Body of pancreas (tissue), 4 donors: ENCODE measurements at regions not wholly inside any gene's neighbourhood (a gene's known extent, or its start where the extent isn't known, plus 50 kb on each side); places are given as distances from the start of the nearest gene placed in this dataset.

Experiments
- ATAC-seq: fragments of 150-250 bp; one replicate; pipeline ENCODE4 v1.9.1; 2016
- DNase-seq, 4 donors: peaks; one replicate each; pipeline ENCODE4 v3.0.0-alpha.2; 2019
- H3K27ac ChIP-seq, 4 donors: fragments of 200-600 bp; sonication (generic); 1 replicate in 3 of 4; 2 replicates in 1 of 4; pipeline versions ENCODE4 v1.5.1 to v1.6.1; 2016 to 2019; ENCODE audit warnings: mild to moderate bottlenecking in 1 of 4, mixed read lengths in 1 of 4, moderate library complexity in 1 of 4
- H3K27me3 ChIP-seq, 2 donors: fragments of 200-600 bp; sonication (generic); one replicate each; pipeline ENCODE4 v1.6.0; 2016; ENCODE audit warnings: mild to moderate bottlenecking in 1 of 2
- H3K36me3 ChIP-seq, 2 donors: fragments of 200-600 bp; sonication (generic); replicated peaks in 1 of 2; 2 replicates each; pipeline ENCODE4 v1.5.1; 2016; ENCODE audit warnings: low read depth in 2 of 2; ENCODE audit not compliant: insufficient read depth in 1 of 2
- H3K4me1 ChIP-seq: fragments of 200-600 bp; sonication (generic); one replicate; pipeline ENCODE4 v1.6.0; 2016
- H3K4me3 ChIP-seq, 2 donors: fragments of 200-600 bp; sonication (generic); 1 replicate in 1 of 2; 2 replicates in 1 of 2; pipeline ENCODE4 v1.5.1; 2016 to 2019
- H3K9me3 ChIP-seq, 3 donors: fragments of 200-600 bp; sonication (generic); 1 replicate in 2 of 3; 2 replicates in 1 of 3; pipeline ENCODE4 v1.5.1; 2016
- POLR2A ChIP-seq, 3 donors: fragments of 450-650 bp; IDR thresholded peaks; one replicate each; pipeline ENCODE4 v1.6.1; 2016; ENCODE audit warnings: antibody characterized with exemption in 3 of 3, mild to moderate bottlenecking in 2 of 3
- WGBS, 2 donors: methylation state at CpG; one replicate each; pipeline ENCODE4 v1.1.5; 2017; 5-methylcytosine and 5-hydroxymethylcytosine counted together
- intact Hi-C: fragments of 100-400 bp; cut with DNase I; formaldehyde crosslinking; loops from one replicate; pipeline ENCODE4 v1.15.1; 2023
- TF ChIP-seq, protein P1 (sequence below), 7 experiments: fragments of 450-650 bp in 4 of 7; fragments of 200-600 bp in 3 of 7; sonication (generic) in 3 of 7; IDR thresholded peaks; one replicate each; pipeline ENCODE4 v1.5.1; 2016 to 2019; ENCODE audit warnings: antibody characterized with exemption in 7 of 7

DNA sequence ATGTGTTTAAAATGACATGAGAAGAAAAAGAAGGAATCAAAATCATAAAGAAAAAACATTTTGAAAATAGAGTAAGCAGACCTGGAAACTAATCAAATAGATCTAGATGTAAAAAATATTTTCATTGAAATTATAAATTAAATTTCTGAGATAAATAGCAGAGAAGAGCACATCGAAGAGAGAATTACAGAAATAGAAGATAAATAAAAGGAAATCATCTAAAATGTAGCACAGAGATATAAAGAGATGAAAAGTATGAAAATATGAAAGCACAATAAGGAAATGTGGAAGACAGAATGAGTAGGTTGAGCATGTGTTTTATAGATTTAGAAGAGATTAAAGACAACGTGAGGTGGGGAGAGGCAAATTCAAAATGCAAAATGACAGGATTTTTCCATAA, 130.9 kb upstream of the SEC14L1 start:
- no peaks in the 10 kb centered on the region for H3K4me1 ChIP-seq
- no peaks in the 10 kb centered on the region for H3K9me3 ChIP-seq
- H3K27ac ChIP-seq: no peak overlapping the region
- no peaks in the 10 kb centered on the region for H3K27me3 ChIP-seq
- no peak for TF ChIP-seq POLR2A (IDR thresholded peaks at IDR 0.05)
- TF ChIP-seq, protein P1, sequence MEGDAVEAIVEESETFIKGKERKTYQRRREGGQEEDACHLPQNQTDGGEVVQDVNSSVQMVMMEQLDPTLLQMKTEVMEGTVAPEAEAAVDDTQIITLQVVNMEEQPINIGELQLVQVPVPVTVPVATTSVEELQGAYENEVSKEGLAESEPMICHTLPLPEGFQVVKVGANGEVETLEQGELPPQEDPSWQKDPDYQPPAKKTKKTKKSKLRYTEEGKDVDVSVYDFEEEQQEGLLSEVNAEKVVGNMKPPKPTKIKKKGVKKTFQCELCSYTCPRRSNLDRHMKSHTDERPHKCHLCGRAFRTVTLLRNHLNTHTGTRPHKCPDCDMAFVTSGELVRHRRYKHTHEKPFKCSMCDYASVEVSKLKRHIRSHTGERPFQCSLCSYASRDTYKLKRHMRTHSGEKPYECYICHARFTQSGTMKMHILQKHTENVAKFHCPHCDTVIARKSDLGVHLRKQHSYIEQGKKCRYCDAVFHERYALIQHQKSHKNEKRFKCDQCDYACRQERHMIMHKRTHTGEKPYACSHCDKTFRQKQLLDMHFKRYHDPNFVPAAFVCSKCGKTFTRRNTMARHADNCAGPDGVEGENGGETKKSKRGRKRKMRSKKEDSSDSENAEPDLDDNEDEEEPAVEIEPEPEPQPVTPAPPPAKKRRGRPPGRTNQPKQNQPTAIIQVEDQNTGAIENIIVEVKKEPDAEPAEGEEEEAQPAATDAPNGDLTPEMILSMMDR (IDR thresholded peaks at IDR 0.05): no peak
- intact Hi-C loops: no loop called here
- H3K4me3 ChIP-seq: no peak overlapping the region
- no peak for DNase-seq
- WGBS, 2 donors: 70 to 75% methylated on average over 2 of the region's 2 CpGs
- H3K36me3 ChIP-seq: no peaks in the 10 kb centered on the region
- ATAC-seq: no peak

- ATAC-seq (no peak), DNase-seq (no peak)
- TF ChIP-seq, protein P1 (IDR thresholded peaks at IDR 0.05): no peak
- no peak for TF ChIP-seq POLR2A (IDR thresholded peaks at IDR 0.05)
- intact Hi-C loops: no loop called here
- Histone ChIP-seq H3K4me3 (no peak overlapping the region), H3K27me3 (no peaks in the 10 kb centered on the region), H3K36me3 (no peaks in the 10 kb centered on the region), H3K9me3 (no peaks in the 10 kb centered on the region), H3K27ac (no peak overlapping the region), H3K4me1 (no peaks in the 10 kb centered on the region)
Observed at GRCh38 chr17:77010667-77011066, 130.1 kb upstream of the SEC14L1 start.

- no peak for ATAC-seq
- H3K4me3 ChIP-seq: no peak overlapping the region
- H3K36me3 ChIP-seq: no peaks in the 10 kb centered on the region
- no peaks in the 10 kb centered on the region for H3K4me1 ChIP-seq
- intact Hi-C loops: no loop called here
- H3K27me3 ChIP-seq: no peaks in the 10 kb centered on the region
- no peak overlapping the region for H3K27ac ChIP-seq
- TF ChIP-seq POLR2A (IDR thresholded peaks at IDR 0.05): no peak
- TF ChIP-seq, protein P1 (IDR thresholded peaks at IDR 0.05): peak; percentile 8 to 45 (median 42)
- DNase-seq: peak in 3 of 4 donors; percentile 28 to 46 (median 31)
- 51 to 58% methylated on average over 7 of the region's 7 CpGs for WGBS, 2 donors
- no peaks in the 10 kb centered on the region for H3K9me3 ChIP-seq
Observed at GRCh38 chr17:77011173-77012011, 129.4 kb upstream of the SEC14L1 start.

DNA sequence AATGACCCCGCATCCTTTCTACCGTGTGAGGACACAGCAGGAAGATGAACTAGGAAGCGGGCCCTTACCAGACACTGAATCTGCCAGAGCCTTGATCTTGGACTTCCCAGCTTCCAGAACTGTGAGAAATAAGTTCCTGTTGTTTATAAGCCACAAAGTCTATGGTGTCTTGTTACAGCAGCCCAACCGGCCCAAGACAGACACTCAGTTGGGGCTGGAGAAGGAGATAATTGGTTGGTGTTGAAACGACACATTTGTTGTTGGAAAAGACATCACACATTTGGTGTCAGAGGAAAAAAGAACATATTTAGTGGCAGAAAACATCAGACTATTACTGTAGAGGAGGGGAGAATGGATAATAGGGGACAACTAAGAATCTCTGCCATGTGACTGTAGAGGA, 122.3 kb upstream of the SEC14L1 start:
- Histone ChIP-seq H3K4me1 (no peaks in the 10 kb centered on the region), H3K4me3 (no peak overlapping the region), H3K27ac (no peak overlapping the region), H3K9me3 (no peaks in the 10 kb centered on the region), H3K27me3 (no peaks in the 10 kb centered on the region), H3K36me3 (no peaks in the 10 kb centered on the region)
- TF ChIP-seq POLR2A (IDR thresholded peaks at IDR 0.05): no peak
- TF ChIP-seq, protein P1 (IDR thresholded peaks at IDR 0.05): no peak
- ATAC-seq (no peak), DNase-seq (no peak)
- 64 to 66% methylated on average over 5 of the region's 5 CpGs for WGBS, 2 donors
- intact Hi-C loops: no loop called here

- no peaks in the 10 kb centered on the region for H3K36me3 ChIP-seq
- WGBS, 2 donors: 65 to 70% methylated on average over 11 to 12 of the region's 12 CpGs
- H3K9me3 ChIP-seq: no peaks in the 10 kb centered on the region
- intact Hi-C loops: no loop called here
- H3K4me3 ChIP-seq: no peak overlapping the region
- H3K27ac ChIP-seq: no peak overlapping the region
- DNase-seq (no peak), ATAC-seq (no peak)
- H3K27me3 ChIP-seq: no peaks in the 10 kb centered on the region
- TF ChIP-seq POLR2A (IDR thresholded peaks at IDR 0.05): no peak
- TF ChIP-seq, protein P1 (IDR thresholded peaks at IDR 0.05): no peak
- no peaks in the 10 kb centered on the region for H3K4me1 ChIP-seq
Observed at GRCh38 chr17:77019893-77020379, 120.8 kb upstream of the SEC14L1 start.
